Ishikawa (cell line): ENCODE measurements at regions not wholly inside any gene's neighbourhood (a gene's known extent, or its start where the extent isn't known, plus 50 kb on each side); places are given as distances from the start of the nearest gene placed in this dataset.

Experiments
- EP300 ChIP-seq: IDR thresholded peaks from 2 replicates; pipeline ENCODE4 v1.6.1; 2012; ENCODE audit warnings: borderline replicate concordance
- MAX ChIP-seq: IDR thresholded peaks from 2 replicates; pipeline ENCODE4 v1.6.1; 2012
- REST ChIP-seq: IDR thresholded peaks from 2 replicates; pipeline ENCODE4 v1.6.1; 2012; ENCODE audit warnings: low read depth, mild to moderate bottlenecking
- TAF1 ChIP-seq: IDR thresholded peaks from 2 replicates; pipeline ENCODE4 v1.6.1; 2012; ENCODE audit warnings: low read depth, mild to moderate bottlenecking
- TEAD4 ChIP-seq: IDR thresholded peaks from 2 replicates; pipeline ENCODE4 v1.6.1; 2012

DNA sequence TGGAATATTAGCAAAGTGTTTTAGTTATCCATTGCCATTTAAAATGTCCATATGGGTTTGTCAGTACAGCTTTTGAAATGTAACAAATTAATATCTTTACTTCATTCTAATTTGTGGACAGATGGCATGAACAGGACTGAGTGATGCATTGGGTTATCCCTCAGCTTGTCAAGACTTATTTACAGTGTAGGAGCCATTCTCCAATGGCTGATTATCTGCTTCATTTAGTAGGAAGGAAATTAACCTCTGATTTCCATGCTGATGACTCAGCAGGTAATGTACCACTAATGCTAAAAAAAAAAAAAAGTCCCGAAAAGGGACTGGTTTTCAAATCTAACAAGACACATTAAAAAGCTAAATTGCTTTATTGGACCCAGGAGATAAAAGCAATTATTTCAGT lies 1149.0 kb upstream of the USP15 start:
- TF ChIP-seq MAX (no peak), TAF1 (no peak), EP300 (no peak), REST (no peak), TEAD4 (no peak)
